Naive thymus-derived CD4-positive, alpha-beta T cell (primary cell): ENCODE measurements at regions not wholly inside any gene's neighbourhood (a gene's known extent, or its start where the extent isn't known, plus 50 kb on each side); places are given as distances from the start of the nearest gene placed in this dataset.

ENCODE experiments used
- ATAC-seq: fragments of 150-1000 bp; cut with Tn5 transposase; 2 replicates; pipeline ENCODE4 v1.10.0; 2021; ENCODE audit warnings: mild to moderate bottlenecking, moderate library complexity
- CTCF ChIA-PET: fragments of 350-600 bp; sonication (Branson Sonifier 250); formaldehyde crosslinking; loops from one replicate; lab custom pipeline; 2021; ENCODE audit warnings: antibody characterized with exemption; lab: Charles Lee
- POLR2A ChIA-PET: fragments of 350-600 bp; sonication (Branson Sonifier 250); formaldehyde crosslinking; loops from one replicate; lab custom pipeline; 2021; ENCODE audit warnings: antibody characterized with exemption, inconsistent platforms; lab: Charles Lee
- DNase-seq, 9 donors: peaks; one replicate each; pipeline versions ENCODE4 v3.0.0 to v3.0.0-alpha.2; 2020 to 2022; ENCODE audit warnings: mixed read lengths in 1 of 9
- H3K27ac ChIP-seq: one replicate; pipeline ENCODE4 v1.7.0; 2013; ENCODE audit warnings: mild to moderate bottlenecking, low read depth, low read length, moderate library complexity
- H3K27me3 ChIP-seq, 2 donors: one replicate each; pipeline ENCODE4 v1.7.0; 2013; ENCODE audit warnings: low read length in 2 of 2, mild to moderate bottlenecking in 2 of 2, moderate library complexity in 2 of 2; ENCODE audit not compliant: control insufficient read depth in 2 of 2, insufficient read depth in 2 of 2
- H3K36me3 ChIP-seq, 3 experiments: 1 replicate in 2 of 3; 2 replicates in 1 of 3; pipeline ENCODE4 v1.7.0; 2013; ENCODE audit warnings: low read length in 3 of 3, mild to moderate bottlenecking in 3 of 3, moderate library complexity in 1 of 3; ENCODE audit not compliant: insufficient read depth in 3 of 3, control insufficient read depth in 2 of 3
- H3K4me1 ChIP-seq, 2 donors: one replicate each; pipeline ENCODE4 v1.7.0; 2013; ENCODE audit warnings: low read length in 2 of 2, mild to moderate bottlenecking in 2 of 2, moderate library complexity in 1 of 2; ENCODE audit not compliant: control insufficient read depth in 2 of 2, insufficient read depth in 2 of 2
- H3K4me3 ChIP-seq: 2 replicates; pipeline ENCODE4 v1.7.0; 2013; ENCODE audit warnings: mild to moderate bottlenecking, low read length
- H3K9me3 ChIP-seq, 3 experiments: 1 replicate in 2 of 3; 2 replicates in 1 of 3; pipeline ENCODE4 v1.7.0; 2013; ENCODE audit warnings: low read length in 3 of 3; ENCODE audit not compliant: control insufficient read depth in 2 of 3
- H3K27ac Mint-ChIP-seq, 9 donors: one replicate each; pipeline ENCODE4 v1.8.0; 2020 to 2022; ENCODE audit warnings: mixed read lengths in 9 of 9, mild to moderate bottlenecking in 8 of 9, moderate library complexity in 5 of 9, inconsistent platforms in 2 of 9
- H3K27me3 Mint-ChIP-seq, 5 donors: one replicate each; pipeline ENCODE4 v1.8.0; 2021 to 2022; ENCODE audit warnings: mixed read lengths in 5 of 5, mild to moderate bottlenecking in 1 of 5
- H3K36me3 Mint-ChIP-seq, 5 donors: one replicate each; pipeline ENCODE4 v1.8.0; 2020 to 2022; ENCODE audit warnings: mixed read lengths in 5 of 5, mild to moderate bottlenecking in 3 of 5, inconsistent platforms in 1 of 5
- H3K4me1 Mint-ChIP-seq, 7 donors: one replicate each; pipeline ENCODE4 v1.8.0; 2020 to 2022; ENCODE audit warnings: mixed read lengths in 7 of 7, mild to moderate bottlenecking in 3 of 7, inconsistent platforms in 1 of 7
- H3K4me3 Mint-ChIP-seq, 10 donors: one replicate each; pipeline ENCODE4 v1.8.0; 2020 to 2022; ENCODE audit warnings: mild to moderate bottlenecking in 10 of 10, mixed read lengths in 10 of 10, moderate library complexity in 6 of 10, inconsistent platforms in 2 of 10
- H3K9me3 Mint-ChIP-seq, 11 donors: one replicate each; pipeline ENCODE4 v1.8.0; 2020 to 2022; ENCODE audit warnings: mixed read lengths in 11 of 11, mild to moderate bottlenecking in 4 of 11, inconsistent platforms in 1 of 11, moderate library complexity in 1 of 11
- intact Hi-C, 2 donors: fragments of 100-400 bp; cut with micrococcal nuclease; formaldehyde crosslinking; loops; one replicate each; pipeline ENCODE4 v1.15.1; 2023

DNA sequence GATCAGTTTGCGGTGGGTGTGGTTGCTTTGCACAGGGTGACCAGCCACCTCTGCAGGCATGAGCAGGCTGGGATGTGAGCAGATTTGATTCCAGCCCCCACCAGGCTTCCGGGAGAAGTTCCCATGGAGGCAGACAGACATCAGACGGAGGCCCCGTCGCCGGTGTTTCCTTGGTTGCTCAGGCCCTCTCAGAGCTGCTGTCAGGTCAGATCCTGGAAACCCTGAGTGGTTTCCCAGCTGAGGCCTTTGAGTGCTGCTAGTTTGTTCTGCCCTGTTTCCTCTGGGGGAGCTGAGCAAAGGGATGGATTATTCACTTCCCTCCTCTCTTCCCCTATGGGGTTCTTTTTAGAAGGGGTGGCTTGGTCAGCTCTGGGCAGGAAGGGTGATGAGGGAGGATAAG lies 62.2 kb downstream of the FAM241B start:
- H3K4me3 Mint-ChIP-seq = no peak overlapping the region
- H3K4me1 Mint-ChIP-seq = no peaks in the 10 kb centered on the region
- intact Hi-C loops = no loop called here
- H3K4me1 ChIP-seq = no peaks in the 10 kb centered on the region
- POLR2A ChIA-PET = no interaction called here
- H3K9me3 Mint-ChIP-seq = no peaks in the 10 kb centered on the region
- no peaks in the 10 kb centered on the region for H3K36me3 ChIP-seq
- H3K27me3 Mint-ChIP-seq = peaks cover under 1 to 16% (median 6%) of the 10 kb centered on the region in 5 donors
- CTCF ChIA-PET = interaction anchor here (0.6 kb wide), 1 partner anchor 445 kb away, joined by 3 read pairs; no protein-coding TSS in a partner anchor
- H3K4me3 ChIP-seq = no peak overlapping the region
- DNase-seq = no peak
- no peaks in the 10 kb centered on the region for H3K9me3 ChIP-seq
- no peak for ATAC-seq
- H3K27me3 ChIP-seq = no peaks in the 10 kb centered on the region
- no peak overlapping the region for H3K27ac Mint-ChIP-seq
- H3K36me3 Mint-ChIP-seq = no peaks in the 10 kb centered on the region
- no peak overlapping the region for H3K27ac ChIP-seq

DNA sequence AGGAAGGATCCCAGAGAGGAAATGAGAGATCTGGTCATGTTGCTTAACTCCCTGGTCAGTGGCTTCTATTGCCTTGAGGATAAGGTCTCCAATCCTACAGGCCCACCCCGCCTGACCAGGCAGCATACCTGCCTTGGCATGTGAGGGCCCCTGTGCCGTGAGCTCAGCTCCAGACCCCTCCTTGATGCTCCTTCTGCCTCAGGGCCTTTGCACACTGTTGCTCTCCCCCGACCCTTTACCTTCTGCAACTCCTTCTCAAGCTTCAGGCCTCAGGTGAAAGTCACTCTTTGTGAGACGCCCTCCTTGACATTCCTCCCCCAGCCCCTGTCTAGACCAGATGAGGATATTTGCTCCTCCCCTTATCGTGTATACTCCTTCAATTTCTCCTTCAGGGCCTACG lies 62.8 kb downstream of the FAM241B start:
- Mint-ChIP-seq H3K36me3 (no peaks in the 10 kb centered on the region), H3K4me3 (no peak overlapping the region), H3K27ac (no peak overlapping the region), H3K9me3 (no peaks in the 10 kb centered on the region), H3K4me1 (no peaks in the 10 kb centered on the region), H3K27me3 (peaks cover 0 to 13% (median 6%) of the 10 kb centered on the region in 5 donors)
- Histone ChIP-seq H3K9me3 (no peaks in the 10 kb centered on the region), H3K36me3 (no peaks in the 10 kb centered on the region), H3K27ac (no peak overlapping the region), H3K4me1 (no peaks in the 10 kb centered on the region), H3K4me3 (no peak overlapping the region), H3K27me3 (no peaks in the 10 kb centered on the region)
- ChIA-PET POLR2A (no interaction called here), CTCF (no interaction called here)
- intact Hi-C loops = no loop called here
- DNase-seq (no peak), ATAC-seq (no peak)

DNA sequence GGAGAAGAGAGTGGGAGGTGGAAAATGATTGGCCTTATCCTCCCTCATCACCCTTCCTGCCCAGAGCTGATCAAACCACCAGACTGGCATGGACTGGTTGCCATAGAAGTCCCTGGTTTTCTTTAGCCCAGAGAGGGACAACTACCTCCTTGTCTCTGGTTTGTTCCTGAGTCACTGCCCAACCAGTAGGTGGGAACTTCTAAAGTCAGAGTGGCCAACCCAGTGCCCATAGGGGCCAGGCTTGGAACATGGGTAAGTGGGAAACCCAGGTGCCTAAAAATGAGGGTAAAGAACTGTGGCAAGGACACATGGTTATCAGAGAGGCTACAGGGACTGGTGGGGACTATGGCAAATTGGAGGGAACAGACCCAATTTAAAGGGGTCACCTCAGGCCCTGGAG lies 63.8 kb downstream of the FAM241B start:
- H3K27ac Mint-ChIP-seq = no peak overlapping the region
- Histone ChIP-seq H3K9me3 (no peaks in the 10 kb centered on the region), H3K4me3 (no peak overlapping the region), H3K36me3 (no peaks in the 10 kb centered on the region), H3K27ac (no peak overlapping the region), H3K4me1 (no peaks in the 10 kb centered on the region), H3K27me3 (no peaks in the 10 kb centered on the region)
- H3K36me3 Mint-ChIP-seq = no peaks in the 10 kb centered on the region
- ATAC-seq (no peak), DNase-seq (no peak)
- intact Hi-C loops = no loop called here
- no peaks in the 10 kb centered on the region for H3K9me3 Mint-ChIP-seq
- no peaks in the 10 kb centered on the region for H3K4me1 Mint-ChIP-seq
- H3K4me3 Mint-ChIP-seq = no peak overlapping the region
- ChIA-PET CTCF (no interaction called here), POLR2A (no interaction called here)
- H3K27me3 Mint-ChIP-seq = peaks cover 0 to 11% (median 6%) of the 10 kb centered on the region in 5 donors

DNA sequence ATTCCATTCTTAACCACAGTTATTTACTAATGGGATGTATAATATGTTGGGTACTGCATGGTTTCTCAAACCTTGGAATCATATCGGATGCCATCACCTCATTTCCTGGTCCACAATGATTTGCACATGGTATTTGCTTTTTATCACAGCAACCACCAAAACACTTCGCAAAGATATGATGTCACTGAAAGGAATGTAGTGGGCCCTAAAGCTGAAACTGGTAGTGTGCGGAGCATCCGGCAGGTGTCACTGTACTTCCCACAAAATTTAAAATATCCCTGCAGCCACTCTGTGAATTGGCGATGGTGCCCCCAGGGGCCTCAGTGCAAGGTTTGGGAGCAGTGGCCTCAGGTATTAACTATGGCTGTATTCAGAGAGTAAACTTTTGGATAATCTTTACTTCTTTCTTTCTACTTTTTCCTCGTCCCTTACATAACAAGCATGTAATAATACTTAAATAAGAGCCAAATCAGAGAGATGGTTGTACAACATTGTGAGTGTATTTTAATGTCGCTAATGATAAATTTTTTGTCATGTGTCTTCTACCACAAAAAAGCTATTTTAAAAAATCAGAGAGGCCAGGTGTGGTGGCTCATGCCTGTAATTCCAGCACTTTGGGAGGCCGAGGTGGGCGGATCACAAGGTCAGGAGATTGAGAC lies 66.2 kb downstream of the FAM241B start:
- intact Hi-C loops = no loop called here

DNA sequence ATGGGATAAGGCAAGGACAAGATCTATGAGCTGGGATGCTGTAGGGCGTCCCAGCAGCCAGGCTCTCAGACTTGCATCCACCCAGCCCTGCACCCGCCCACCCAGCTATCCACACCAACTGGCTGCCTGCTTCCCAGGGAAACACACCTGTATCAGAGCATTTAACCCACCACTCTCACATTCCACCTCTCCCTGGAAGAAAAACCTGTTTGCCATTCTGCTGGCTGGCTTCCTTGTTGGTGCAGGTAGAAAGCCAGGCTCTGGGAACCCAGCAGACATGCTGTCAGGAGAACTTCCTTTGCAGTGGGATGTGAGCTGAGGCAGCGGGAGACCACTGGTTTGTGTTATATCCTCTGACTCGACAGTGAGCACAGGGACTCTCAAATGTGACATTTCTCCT lies 67.0 kb downstream of the FAM241B start:
- ChIA-PET CTCF (interaction anchor here (0.6 kb wide), 1 partner anchor 239 kb away, joined by 3 read pairs; no protein-coding TSS in a partner anchor), POLR2A (no interaction called here)
- Mint-ChIP-seq H3K4me1 (no peaks in the 10 kb centered on the region), H3K36me3 (no peaks in the 10 kb centered on the region), H3K27me3 (peaks cover 4 to 25% (median 16%) of the 10 kb centered on the region in 5 donors), H3K4me3 (no peak overlapping the region), H3K9me3 (peaks cover 0 to 1% (median 0%) of the 10 kb centered on the region in 11 donors), H3K27ac (no peak overlapping the region)
- intact Hi-C loops = no loop called here
- H3K9me3 ChIP-seq = no peaks in the 10 kb centered on the region
- DNase-seq (no peak), ATAC-seq (no peak)
- H3K36me3 ChIP-seq = no peaks in the 10 kb centered on the region
- H3K4me3 ChIP-seq = no peak overlapping the region
- no peaks in the 10 kb centered on the region for H3K4me1 ChIP-seq
- H3K27me3 ChIP-seq = no peaks in the 10 kb centered on the region
- no peak overlapping the region for H3K27ac ChIP-seq

More for the DNA sequence above, 66.2 kb downstream of the FAM241B start:
- no peak overlapping the region for H3K27ac ChIP-seq
- ChIA-PET POLR2A (no interaction called here), CTCF (no interaction called here)
- H3K27me3 ChIP-seq = no peaks in the 10 kb centered on the region
- ATAC-seq (peak; percentile 41), DNase-seq (peak in 2 of 9 donors; percentile 3 to 11)
- no peaks in the 10 kb centered on the region for H3K36me3 Mint-ChIP-seq
- H3K4me1 Mint-ChIP-seq = no peaks in the 10 kb centered on the region
- no peak overlapping the region for H3K4me3 Mint-ChIP-seq
- no peaks in the 10 kb centered on the region for H3K36me3 ChIP-seq
- no peaks in the 10 kb centered on the region for H3K9me3 ChIP-seq
- peak overlapping the region in 1 of 9 donors; percentile 44 for H3K27ac Mint-ChIP-seq
- peaks cover 0 to 1% (median 0%) of the 10 kb centered on the region in 11 donors for H3K9me3 Mint-ChIP-seq
- peaks cover 4 to 20% (median 12%) of the 10 kb centered on the region in 5 donors for H3K27me3 Mint-ChIP-seq
- H3K4me1 ChIP-seq = no peaks in the 10 kb centered on the region
- H3K4me3 ChIP-seq = no peak overlapping the region

DNA sequence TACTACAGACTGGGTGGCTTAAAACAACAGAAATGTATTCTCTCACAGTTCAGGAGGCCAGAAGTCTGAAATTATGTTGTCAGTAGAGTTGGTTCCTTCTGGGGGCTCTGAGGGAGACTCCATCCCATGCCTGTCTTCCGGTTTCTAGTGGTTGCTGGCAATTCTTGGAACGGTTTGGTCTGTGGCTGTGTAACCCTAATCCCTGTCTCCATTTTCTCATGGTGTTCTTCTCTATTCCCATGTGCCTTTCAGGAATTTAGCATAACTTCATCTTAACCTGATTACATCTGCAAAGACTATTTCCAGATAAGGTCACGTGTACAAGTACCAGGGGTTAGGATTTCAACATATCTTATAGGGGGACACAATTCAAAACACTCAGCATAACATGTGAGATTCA lies 73.2 kb downstream of the FAM241B start:
- H3K4me1 ChIP-seq = no peaks in the 10 kb centered on the region
- H3K27ac ChIP-seq = no peak overlapping the region
- peaks cover 0 to 5% (median 0%) of the 10 kb centered on the region in 5 donors for H3K36me3 Mint-ChIP-seq
- H3K36me3 ChIP-seq = no peaks in the 10 kb centered on the region
- ATAC-seq = no peak
- no peaks in the 10 kb centered on the region for H3K27me3 ChIP-seq
- H3K9me3 ChIP-seq = no peaks in the 10 kb centered on the region
- no peak overlapping the region for H3K4me3 ChIP-seq
- no peak overlapping the region for H3K4me3 Mint-ChIP-seq
- intact Hi-C loops = no loop called here
- DNase-seq = no peak
- peaks cover 0 to 29% (median 8%) of the 10 kb centered on the region in 11 donors for H3K9me3 Mint-ChIP-seq
- ChIA-PET POLR2A (no interaction called here), CTCF (no interaction called here)
- H3K27me3 Mint-ChIP-seq = peaks cover 28 to 54% (median 35%) of the 10 kb centered on the region in 5 donors
- peaks cover 0 to 3% (median 0%) of the 10 kb centered on the region in 7 donors for H3K4me1 Mint-ChIP-seq
- no peak overlapping the region for H3K27ac Mint-ChIP-seq
